HCT116 (cell line): ENCODE measurements at regions not wholly inside any gene's neighbourhood (a gene's known extent, or its start where the extent isn't known, plus 50 kb on each side); places are given as distances from the start of the nearest gene placed in this dataset.

Source experiments
- ATAC-seq: fragments of 200-7000 bp; cut with Tn5 transposase; 2 replicates; pipeline ENCODE4 v1.9.1; 2020; ENCODE audit warnings: mild to moderate bottlenecking, moderate library complexity
- BruUV-seq: library from RNA; stranded (reverse); fragments of 400-500 nt; replicated peaks from 2 replicates; lab custom pipeline; 2021; lab: Mats Ljungman, UMichigan
- CTCF ChIA-PET: fragments of 300-600 bp; sonication (Branson Sonifier 250); formaldehyde crosslinking; loops from one replicate; lab custom pipeline; 2021; ENCODE audit warnings: antibody characterized with exemption; lab: Charles Lee
- POLR2A ChIA-PET: fragments of 300-600, 350-600 bp; sonication (Branson Sonifier 250); formaldehyde crosslinking; loops from one replicate; lab custom pipeline; 2021; ENCODE audit warnings: antibody characterized with exemption; lab: Charles Lee
- RAD21 ChIA-PET, 2 experiments: fragments of 300-600 bp; sonication (Branson Sonifier 250); formaldehyde crosslinking; loops; one replicate each; lab custom pipeline; 2023; ENCODE audit warnings: low total read pairs in 2 of 2; ENCODE audit not compliant: uncharacterized antibody in 2 of 2, unreplicated experiment in 2 of 2, low non-redundant PET in 1 of 2; lab: Charles Lee
- DNase-seq: peaks from one replicate; pipeline ENCODE4 v3.0.0-alpha.2; 2010; ENCODE audit warnings: low read depth, low spot score
- H2AFZ ChIP-seq: fragments of 200-600 bp; shearing (Covaris generic), sonication (generic); 2 replicates; pipeline ENCODE4 v1.6.1; 2017; ENCODE audit warnings: low read depth, mixed run types, mixed read lengths, antibody characterized with exemption, low read length; ENCODE audit not compliant: poor library complexity, severe bottlenecking
- H3K27ac ChIP-seq: 2 replicates; pipeline ENCODE4 v1.5.1; 2012; ENCODE audit warnings: low read depth, low read length
- H3K27me3 ChIP-seq: fragments of 200-600 bp; sonication (generic); 2 replicates; pipeline ENCODE4 v1.6.1; 2016; ENCODE audit warnings: mixed run types, low read length, mixed read lengths; ENCODE audit not compliant: insufficient read depth
- H3K36me3 ChIP-seq, 2 experiments: fragments of 200-500 bp in 1 of 2; fragments of 200-600 bp in 1 of 2; sonication (Bioruptor generic) in 1 of 2; sonication (generic) in 1 of 2; 2 replicates each; pipeline versions ENCODE4 v1.5.1 to v1.6.1; 2014 to 2016; ENCODE audit warnings: low read length in 2 of 2, inconsistent platforms in 1 of 2, mixed read lengths in 1 of 2, mixed run types in 1 of 2; ENCODE audit not compliant: insufficient read depth in 2 of 2, control insufficient read depth in 1 of 2
- H3K4me1 ChIP-seq, 2 experiments: fragments of 200-600 bp in 1 of 2; sonication (generic) in 1 of 2; 2 replicates each; pipeline versions ENCODE4 v1.5.1 to v1.6.1; 2012 to 2017; ENCODE audit warnings: low read length in 2 of 2, inconsistent platforms in 1 of 2, mild to moderate bottlenecking in 1 of 2, mixed read lengths in 1 of 2, mixed run types in 1 of 2, moderate library complexity in 1 of 2; ENCODE audit not compliant: insufficient read depth in 2 of 2, control insufficient read depth in 1 of 2
- H3K4me2 ChIP-seq: fragments of 200-600 bp; sonication (generic); 2 replicates; pipeline ENCODE4 v1.6.1; 2017; ENCODE audit warnings: mixed run types, low read length, mixed read lengths
- H3K4me3 ChIP-seq, 2 experiments: fragments of 200-600 bp in 1 of 2; sonication (generic) in 1 of 2; replicated peaks in 1 of 2; 2 replicates each; pipeline ENCODE4 v1.5.1; 2011 to 2016; ENCODE audit warnings: low read length in 2 of 2, control low read depth in 1 of 2, low read depth in 1 of 2, mild to moderate bottlenecking in 1 of 2, mixed read lengths in 1 of 2, mixed run types in 1 of 2
- H3K79me2 ChIP-seq: fragments of 200-600 bp; sonication (generic); 2 replicates; pipeline ENCODE4 v1.6.1; 2017; ENCODE audit warnings: mild to moderate bottlenecking, mixed run types, low read length, moderate library complexity, mixed read lengths; ENCODE audit not compliant: insufficient read depth
- H3K9ac ChIP-seq: fragments of 200-600 bp; sonication (generic); 2 replicates; pipeline ENCODE4 v1.6.1; 2016; ENCODE audit warnings: low read length, mixed read lengths
- H3K9me2 ChIP-seq: fragments of 200-600 bp; sonication (generic), shearing (Covaris generic); 2 replicates; pipeline ENCODE4 v1.6.1; 2017; ENCODE audit warnings: mixed run types, mild to moderate bottlenecking, moderate library complexity; ENCODE audit not compliant: insufficient read depth
- H3K9me3 ChIP-seq, 2 experiments: fragments of 200-500 bp in 1 of 2; fragments of 200-600 bp in 1 of 2; sonication (Bioruptor generic) in 1 of 2; sonication (generic) in 1 of 2; 2 replicates each; pipeline ENCODE4 v1.6.1; 2014 to 2017; ENCODE audit warnings: low read length in 2 of 2, mixed read lengths in 2 of 2, inconsistent platforms in 1 of 2, low read depth in 1 of 2, mild to moderate bottlenecking in 1 of 2, mixed run types in 1 of 2, moderate library complexity in 1 of 2; ENCODE audit not compliant: control insufficient read depth in 1 of 2, insufficient read depth in 1 of 2
- H4K20me1 ChIP-seq: fragments of 200-600 bp; sonication (generic), shearing (Covaris generic); 2 replicates; pipeline ENCODE4 v1.6.1; 2017; ENCODE audit warnings: mixed run types, mild to moderate bottlenecking, moderate library complexity; ENCODE audit not compliant: insufficient read depth
- CBX3 ChIP-seq: IDR thresholded peaks from 2 replicates; pipeline ENCODE4 v1.6.1; 2012; ENCODE audit warnings: low read depth
- EZH2 ChIP-seq: fragments of 200-600 bp; sonication (generic); IDR thresholded peaks from 2 replicates; pipeline ENCODE4 v1.6.1; 2017; ENCODE audit warnings: antibody characterized with exemption, mixed run types
- RAD21 ChIP-seq: IDR thresholded peaks from 2 replicates; pipeline ENCODE4 v1.6.1; 2012; ENCODE audit warnings: low read depth, mild to moderate bottlenecking
- SP1 ChIP-seq: IDR thresholded peaks from 2 replicates; pipeline ENCODE4 v1.6.1; 2012; ENCODE audit warnings: low read depth
- YY1 ChIP-seq: IDR thresholded peaks from 2 replicates; pipeline ENCODE4 v1.6.1; 2011; ENCODE audit warnings: low read length, low read depth, moderate library complexity, mild to moderate bottlenecking; ENCODE audit not compliant: insufficient replicate concordance; ENCODE audit errors: extremely low read depth
- ZFX ChIP-seq: fragments of 450-650 bp; IDR thresholded peaks from 2 replicates; pipeline ENCODE4 v1.6.1; 2017
- ZNF274 ChIP-seq: fragments of 200-500 bp; sonication (Bioruptor generic); IDR thresholded peaks from 2 replicates; pipeline ENCODE4 v1.6.1; 2014; ENCODE audit warnings: mild to moderate bottlenecking, low read depth, low read length, inconsistent platforms
- intact Hi-C: fragments of 100-400 bp; cut with micrococcal nuclease; formaldehyde crosslinking; loops from 2 replicates; pipeline ENCODE4 v1.10.0; 2022
- TF ChIP-seq, protein P1 (sequence below), 3 experiments: fragments of 200-600 bp in 1 of 3; sonication (generic) in 1 of 3; IDR thresholded peaks in 2 of 3; conservative IDR thresholded peaks in 1 of 3; 2 replicates each; pipeline ENCODE4 v1.5.1; 2012 to 2017; ENCODE audit warnings: low read depth in 2 of 3, low read length in 2 of 3, antibody characterized with exemption in 1 of 3, borderline replicate concordance in 1 of 3, control low read depth in 1 of 3, mild to moderate bottlenecking in 1 of 3, mixed read lengths in 1 of 3, mixed run types in 1 of 3, moderate library complexity in 1 of 3; ENCODE audit not compliant: insufficient read depth in 1 of 3
- TF ChIP-seq, protein P2 (sequence below): IDR thresholded peaks from 2 replicates; pipeline ENCODE4 v1.6.1; 2012; ENCODE audit warnings: low read depth
- TF ChIP-seq, protein P3 (sequence below): IDR thresholded peaks from 2 replicates; pipeline ENCODE4 v1.6.1; 2011; ENCODE audit warnings: mild to moderate bottlenecking, low read length, moderate library complexity; ENCODE audit not compliant: insufficient replicate concordance; ENCODE audit errors: extremely low read depth

DNA sequence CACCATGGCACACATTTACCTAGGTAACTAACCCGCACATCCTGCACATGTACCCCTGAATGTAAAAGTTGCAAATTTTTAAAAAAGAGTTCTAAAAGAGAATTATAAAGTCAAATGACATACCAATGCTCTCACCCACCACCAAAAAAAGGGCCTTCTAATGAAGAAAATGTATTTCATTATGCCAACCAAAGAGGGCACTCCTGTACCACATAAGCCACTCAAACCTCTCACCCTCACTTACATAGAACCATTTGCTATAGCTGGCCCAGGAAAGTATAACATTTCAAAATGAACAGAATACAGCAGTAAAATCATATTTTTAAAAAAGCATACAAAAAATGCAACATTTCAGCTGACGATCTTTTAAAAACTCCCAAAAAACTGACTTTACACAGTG is 241.5 kb upstream of the PKDCC start:
- BruUV-seq: no TSS peak
- DNase-seq (no peak), ATAC-seq (no peak)
- no peak overlapping the region for H3K27ac ChIP-seq
- no peak overlapping the region for H2AFZ ChIP-seq
- 0 out of 2 replicates have a peak, but pooled peaks cover 4% of the 10 kb centered on the region for H3K27me3 ChIP-seq
- no peaks in the 10 kb centered on the region for H3K4me1 ChIP-seq
- H3K4me2 ChIP-seq: no peak overlapping the region
- H3K9me3 ChIP-seq: peaks cover under 1 to 3% of the 10 kb centered on the region in 2 experiments; a peak in 1 of 4 replicates
- H3K36me3 ChIP-seq: no peaks in the 10 kb centered on the region
- H3K79me2 ChIP-seq: no peaks in the 10 kb centered on the region
- H3K9ac ChIP-seq: no peak overlapping the region
- intact Hi-C loops: no loop called here
- TF ChIP-seq SP1 (no peak), RAD21 (peak; percentile 44), EZH2 (no peak), YY1 (no peak), ZFX (no peak), ZNF274 (no peak), CBX3 (no peak)
- TF ChIP-seq, protein P1, sequence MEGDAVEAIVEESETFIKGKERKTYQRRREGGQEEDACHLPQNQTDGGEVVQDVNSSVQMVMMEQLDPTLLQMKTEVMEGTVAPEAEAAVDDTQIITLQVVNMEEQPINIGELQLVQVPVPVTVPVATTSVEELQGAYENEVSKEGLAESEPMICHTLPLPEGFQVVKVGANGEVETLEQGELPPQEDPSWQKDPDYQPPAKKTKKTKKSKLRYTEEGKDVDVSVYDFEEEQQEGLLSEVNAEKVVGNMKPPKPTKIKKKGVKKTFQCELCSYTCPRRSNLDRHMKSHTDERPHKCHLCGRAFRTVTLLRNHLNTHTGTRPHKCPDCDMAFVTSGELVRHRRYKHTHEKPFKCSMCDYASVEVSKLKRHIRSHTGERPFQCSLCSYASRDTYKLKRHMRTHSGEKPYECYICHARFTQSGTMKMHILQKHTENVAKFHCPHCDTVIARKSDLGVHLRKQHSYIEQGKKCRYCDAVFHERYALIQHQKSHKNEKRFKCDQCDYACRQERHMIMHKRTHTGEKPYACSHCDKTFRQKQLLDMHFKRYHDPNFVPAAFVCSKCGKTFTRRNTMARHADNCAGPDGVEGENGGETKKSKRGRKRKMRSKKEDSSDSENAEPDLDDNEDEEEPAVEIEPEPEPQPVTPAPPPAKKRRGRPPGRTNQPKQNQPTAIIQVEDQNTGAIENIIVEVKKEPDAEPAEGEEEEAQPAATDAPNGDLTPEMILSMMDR (IDR thresholded peaks at IDR 0.05 in 2 of 3, conservative IDR thresholded peaks at IDR 0.05 in 1 of 3; ENCODE audit: borderline replicate concordance in 1 of 3, insufficient read depth in 1 of 3, low read depth in 2 of 3, low read length in 2 of 3): peak in 2 of 3 experiments; percentile 11 to 19; a peak in 1 of 6 replicates
- TF ChIP-seq, protein P2, sequence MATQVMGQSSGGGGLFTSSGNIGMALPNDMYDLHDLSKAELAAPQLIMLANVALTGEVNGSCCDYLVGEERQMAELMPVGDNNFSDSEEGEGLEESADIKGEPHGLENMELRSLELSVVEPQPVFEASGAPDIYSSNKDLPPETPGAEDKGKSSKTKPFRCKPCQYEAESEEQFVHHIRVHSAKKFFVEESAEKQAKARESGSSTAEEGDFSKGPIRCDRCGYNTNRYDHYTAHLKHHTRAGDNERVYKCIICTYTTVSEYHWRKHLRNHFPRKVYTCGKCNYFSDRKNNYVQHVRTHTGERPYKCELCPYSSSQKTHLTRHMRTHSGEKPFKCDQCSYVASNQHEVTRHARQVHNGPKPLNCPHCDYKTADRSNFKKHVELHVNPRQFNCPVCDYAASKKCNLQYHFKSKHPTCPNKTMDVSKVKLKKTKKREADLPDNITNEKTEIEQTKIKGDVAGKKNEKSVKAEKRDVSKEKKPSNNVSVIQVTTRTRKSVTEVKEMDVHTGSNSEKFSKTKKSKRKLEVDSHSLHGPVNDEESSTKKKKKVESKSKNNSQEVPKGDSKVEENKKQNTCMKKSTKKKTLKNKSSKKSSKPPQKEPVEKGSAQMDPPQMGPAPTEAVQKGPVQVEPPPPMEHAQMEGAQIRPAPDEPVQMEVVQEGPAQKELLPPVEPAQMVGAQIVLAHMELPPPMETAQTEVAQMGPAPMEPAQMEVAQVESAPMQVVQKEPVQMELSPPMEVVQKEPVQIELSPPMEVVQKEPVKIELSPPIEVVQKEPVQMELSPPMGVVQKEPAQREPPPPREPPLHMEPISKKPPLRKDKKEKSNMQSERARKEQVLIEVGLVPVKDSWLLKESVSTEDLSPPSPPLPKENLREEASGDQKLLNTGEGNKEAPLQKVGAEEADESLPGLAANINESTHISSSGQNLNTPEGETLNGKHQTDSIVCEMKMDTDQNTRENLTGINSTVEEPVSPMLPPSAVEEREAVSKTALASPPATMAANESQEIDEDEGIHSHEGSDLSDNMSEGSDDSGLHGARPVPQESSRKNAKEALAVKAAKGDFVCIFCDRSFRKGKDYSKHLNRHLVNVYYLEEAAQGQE: no peak
- TF ChIP-seq, protein P3, sequence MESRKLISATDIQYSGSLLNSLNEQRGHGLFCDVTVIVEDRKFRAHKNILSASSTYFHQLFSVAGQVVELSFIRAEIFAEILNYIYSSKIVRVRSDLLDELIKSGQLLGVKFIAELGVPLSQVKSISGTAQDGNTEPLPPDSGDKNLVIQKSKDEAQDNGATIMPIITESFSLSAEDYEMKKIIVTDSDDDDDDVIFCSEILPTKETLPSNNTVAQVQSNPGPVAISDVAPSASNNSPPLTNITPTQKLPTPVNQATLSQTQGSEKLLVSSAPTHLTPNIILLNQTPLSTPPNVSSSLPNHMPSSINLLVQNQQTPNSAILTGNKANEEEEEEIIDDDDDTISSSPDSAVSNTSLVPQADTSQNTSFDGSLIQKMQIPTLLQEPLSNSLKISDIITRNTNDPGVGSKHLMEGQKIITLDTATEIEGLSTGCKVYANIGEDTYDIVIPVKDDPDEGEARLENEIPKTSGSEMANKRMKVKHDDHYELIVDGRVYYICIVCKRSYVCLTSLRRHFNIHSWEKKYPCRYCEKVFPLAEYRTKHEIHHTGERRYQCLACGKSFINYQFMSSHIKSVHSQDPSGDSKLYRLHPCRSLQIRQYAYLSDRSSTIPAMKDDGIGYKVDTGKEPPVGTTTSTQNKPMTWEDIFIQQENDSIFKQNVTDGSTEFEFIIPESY: no peak
- no peak overlapping the region for H3K4me3 ChIP-seq
- POLR2A ChIA-PET: no interaction called here
- no peaks in the 10 kb centered on the region for H4K20me1 ChIP-seq
- CTCF ChIA-PET: no interaction called here
- RAD21 ChIA-PET: no interaction called here
- H3K9me2 ChIP-seq: no peaks in the 10 kb centered on the region
